ENCODE measurements at regions not wholly inside any gene's neighbourhood (a gene's known extent, or its start where the extent isn't known, plus 50 kb on each side); places are given as distances from the start of the nearest gene placed in this dataset.
"Not testable (repeated sequence)": the region's sequence is repeated elsewhere in the genome, so short reads cannot be mapped to it uniquely, and the experiment has no call there.

DNA sequence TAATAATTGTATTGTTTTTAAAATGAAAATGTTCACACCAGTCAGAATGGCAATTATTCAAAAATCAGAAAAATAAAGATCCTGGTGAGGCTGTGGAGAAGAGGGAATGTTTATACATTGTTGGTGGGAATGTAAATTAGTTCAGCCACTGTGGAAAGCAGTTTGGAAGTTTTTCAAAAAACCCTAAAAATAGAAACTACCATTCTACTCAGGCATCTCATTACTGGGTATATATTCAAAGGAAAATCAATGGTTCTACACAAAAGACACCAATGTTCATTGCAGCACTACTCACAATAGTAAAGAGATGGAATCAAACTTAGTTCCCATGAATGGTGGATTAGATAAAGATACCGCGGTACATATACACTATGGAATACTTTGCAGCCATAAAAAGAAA is 461.5 kb upstream of the ADGRB3 start:
- POLR2A ChIA-PET, result no interaction called here

DNA sequence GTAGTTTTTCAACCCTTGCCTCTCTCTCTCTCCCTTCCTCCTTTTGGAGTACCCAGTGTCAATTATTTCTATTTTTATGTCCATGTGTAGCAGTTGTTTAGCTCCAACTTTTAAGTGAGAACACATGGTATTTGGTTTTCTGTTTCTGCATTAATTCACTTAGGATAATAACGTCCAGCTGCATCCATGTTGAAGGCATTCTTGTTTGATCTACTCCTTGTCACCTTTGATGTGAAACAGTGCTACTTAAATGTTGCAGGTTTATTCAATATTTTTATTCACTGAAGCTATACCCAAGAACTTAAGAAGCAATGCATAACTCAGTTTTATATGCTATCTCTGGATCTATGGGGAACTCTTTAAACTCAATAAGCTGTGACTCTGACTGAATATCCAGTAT is 465.2 kb upstream of the ADGRB3 start:
- no peak overlapping the region for H3K4me3 ChIP-seq (ENCODE audit: low read depth, low read length)
- DNase-seq (ENCODE audit: low read depth, low spot score), result no peak
- no peak for TF ChIP-seq CTCF (IDR thresholded peaks at IDR 0.05; ENCODE audit: insufficient read depth, low read length, missing control alignments)
- CTCF ChIA-PET, result no interaction called here
- POLR2A ChIA-PET, result no interaction called here

More for the DNA sequence above, 461.5 kb upstream of the ADGRB3 start:
- TF ChIP-seq CTCF (IDR thresholded peaks at IDR 0.05; ENCODE audit: insufficient read depth, low read length, missing control alignments), result no peak
- H3K4me3 ChIP-seq (ENCODE audit: low read depth, low read length), result no peak overlapping the region
- DNase-seq (ENCODE audit: low read depth, low spot score), result no peak
- CTCF ChIA-PET, result no interaction called here

DNA sequence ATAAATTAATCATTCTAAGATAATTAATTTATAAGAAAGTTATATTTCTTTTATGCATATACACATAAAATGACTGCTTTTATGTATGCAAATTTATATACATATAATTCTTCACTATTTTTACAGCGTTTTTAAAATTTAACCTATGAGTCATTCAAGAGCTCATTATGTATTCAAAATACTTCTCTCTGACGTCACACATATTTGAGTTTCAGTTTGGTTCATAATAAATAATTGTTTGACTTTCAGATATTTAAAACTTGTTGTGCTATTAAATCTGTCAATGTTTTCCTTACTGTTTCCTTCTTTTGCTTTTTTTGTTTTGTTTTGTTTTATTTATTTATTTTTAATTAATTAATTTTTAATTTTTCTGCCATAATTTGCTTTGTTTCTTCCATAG is 467.5 kb upstream of the ADGRB3 start:
- no peak for TF ChIP-seq CTCF (IDR thresholded peaks at IDR 0.05; ENCODE audit: insufficient read depth, low read length, missing control alignments)
- ChIA-PET CTCF (no interaction called here), POLR2A (no interaction called here)
- no peak for DNase-seq (ENCODE audit: low read depth, low spot score)
- no peak overlapping the region for H3K4me3 ChIP-seq (ENCODE audit: low read depth, low read length)

DNA sequence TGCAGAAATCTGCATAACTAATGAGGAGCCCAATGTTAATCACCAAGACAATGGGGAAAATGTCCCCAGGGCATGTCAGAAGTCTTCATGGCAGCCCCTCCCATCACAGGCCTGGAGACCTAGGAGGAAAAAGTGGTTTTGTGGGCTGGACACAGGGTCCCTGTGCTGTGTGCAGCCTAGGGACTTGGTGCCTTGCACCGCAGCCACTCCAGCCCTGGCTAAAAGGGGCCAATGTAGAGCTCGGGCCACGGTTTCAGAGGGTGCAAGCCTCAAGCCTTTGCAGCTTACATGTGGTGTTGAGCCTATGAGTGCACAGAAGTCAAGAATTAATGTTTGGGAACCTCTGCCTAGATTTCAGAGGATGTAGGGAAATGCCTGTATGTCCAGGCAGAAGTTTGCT is 474.3 kb upstream of the ADGRB3 start:
- POLR2A ChIA-PET; DNase-seq (ENCODE audit: low read depth, low spot score); H3K4me3 ChIP-seq (ENCODE audit: low read depth, low read length); CTCF ChIA-PET: not testable (repeated sequence)

GRCh38 chr6:68160348-68160747 is 474.7 kb upstream of the ADGRB3 start:
- no peak for DNase-seq (ENCODE audit: low read depth, low spot score)
- TF ChIP-seq CTCF (IDR thresholded peaks at IDR 0.05; ENCODE audit: insufficient read depth, low read length, missing control alignments), result no peak
- no peak overlapping the region for H3K4me3 ChIP-seq (ENCODE audit: low read depth, low read length)
- ChIA-PET CTCF (no interaction called here), POLR2A (no interaction called here)

DNA sequence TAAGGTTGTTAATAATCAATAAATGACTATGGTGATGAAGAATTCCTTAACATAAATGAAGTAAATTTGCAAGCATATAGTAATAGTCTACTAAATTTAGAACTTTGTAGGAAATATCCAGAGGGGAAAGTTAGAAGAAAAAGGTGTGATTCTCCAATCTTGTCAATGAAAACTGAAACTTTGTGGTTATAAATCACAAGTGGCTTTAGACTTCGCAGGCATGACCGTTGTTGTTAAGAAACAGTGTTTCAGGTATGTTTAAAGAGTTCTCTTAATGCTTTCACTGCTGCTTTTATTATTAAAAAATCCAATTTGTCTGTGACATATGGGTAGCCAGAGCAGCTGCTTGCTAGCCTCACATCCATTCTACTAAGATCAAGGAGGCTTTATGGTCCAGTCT is 475.6 kb upstream of the ADGRB3 start:
- ChIA-PET CTCF (no interaction called here), POLR2A (no interaction called here)
- DNase-seq (ENCODE audit: low read depth, low spot score), result no peak
- no peak overlapping the region for H3K4me3 ChIP-seq (ENCODE audit: low read depth, low read length)
- no peak for TF ChIP-seq CTCF (IDR thresholded peaks at IDR 0.05; ENCODE audit: insufficient read depth, low read length, missing control alignments)

DNA sequence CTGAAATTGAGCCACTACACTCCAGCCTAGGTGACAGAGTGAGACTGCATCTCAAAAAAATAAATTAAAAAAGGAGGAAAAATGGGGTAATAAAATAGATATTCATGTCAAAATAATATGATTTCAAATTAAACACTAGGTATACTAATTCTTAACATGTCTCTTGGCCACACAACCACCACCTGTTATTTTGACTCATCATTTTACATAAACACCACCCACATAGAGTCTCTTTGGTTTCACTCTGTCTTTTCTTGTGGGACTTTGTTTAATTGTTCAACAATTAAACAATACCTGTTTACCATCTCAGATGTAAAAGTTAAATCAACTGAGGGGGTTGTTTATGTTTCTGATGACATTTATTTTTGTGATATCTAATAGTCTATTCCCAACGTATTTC is 476.8 kb upstream of the ADGRB3 start:
- no peak for DNase-seq (ENCODE audit: low read depth, low spot score)
- TF ChIP-seq CTCF (IDR thresholded peaks at IDR 0.05; ENCODE audit: insufficient read depth, low read length, missing control alignments), result no peak
- POLR2A ChIA-PET, result no interaction called here
- H3K4me3 ChIP-seq (ENCODE audit: low read depth, low read length), result no peak overlapping the region
- CTCF ChIA-PET, result no interaction called here

Data from AG04449 (cell line).